Keratinocyte (primary cell): ENCODE measurements at regions not wholly inside any gene's neighbourhood (a gene's known extent, or its start where the extent isn't known, plus 50 kb on each side); places are given as distances from the start of the nearest gene placed in this dataset.

ENCODE experiments used
- EZH2 ChIP-seq: IDR thresholded peaks from one replicate; pipeline ENCODE4 v1.6.1; 2012; ENCODE audit warnings: inconsistent platforms, mild to moderate bottlenecking, low read length, moderate library complexity
- TF ChIP-seq, protein P1 (sequence below), 3 experiments: IDR thresholded peaks in 1 of 3; conservative IDR thresholded peaks in 1 of 3; optimal IDR thresholded peaks in 1 of 3; 2 replicates in 2 of 3; 3 replicates in 1 of 3; pipeline versions ENCODE3 to v1.5.1; 2011; ENCODE audit warnings: low read length in 3 of 3, mild to moderate bottlenecking in 3 of 3, moderate library complexity in 2 of 3, control low read depth in 1 of 3, inconsistent platforms in 1 of 3; ENCODE audit not compliant: insufficient read depth in 2 of 3; ENCODE audit errors: extremely low read depth in 1 of 3

DNA sequence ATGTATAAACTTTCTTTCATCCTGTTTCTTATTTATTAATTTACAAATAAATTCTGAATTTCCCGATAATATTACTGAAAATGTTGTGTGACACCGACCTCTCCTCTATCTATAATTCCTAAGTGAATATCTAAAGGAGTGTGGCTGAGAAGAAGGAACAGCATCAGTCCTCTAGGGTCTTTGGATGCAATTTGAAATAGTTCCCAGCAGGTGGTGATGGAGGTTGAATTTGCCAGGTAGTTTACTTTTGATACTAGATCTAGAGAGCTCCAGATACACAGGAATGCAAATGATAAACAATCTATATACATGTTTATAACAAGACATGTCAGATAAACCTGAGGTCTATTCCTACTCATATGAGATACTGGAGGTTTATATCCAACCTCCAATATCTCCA lies 305.4 kb downstream of the PCDH18 start:
- TF ChIP-seq, protein P1, sequence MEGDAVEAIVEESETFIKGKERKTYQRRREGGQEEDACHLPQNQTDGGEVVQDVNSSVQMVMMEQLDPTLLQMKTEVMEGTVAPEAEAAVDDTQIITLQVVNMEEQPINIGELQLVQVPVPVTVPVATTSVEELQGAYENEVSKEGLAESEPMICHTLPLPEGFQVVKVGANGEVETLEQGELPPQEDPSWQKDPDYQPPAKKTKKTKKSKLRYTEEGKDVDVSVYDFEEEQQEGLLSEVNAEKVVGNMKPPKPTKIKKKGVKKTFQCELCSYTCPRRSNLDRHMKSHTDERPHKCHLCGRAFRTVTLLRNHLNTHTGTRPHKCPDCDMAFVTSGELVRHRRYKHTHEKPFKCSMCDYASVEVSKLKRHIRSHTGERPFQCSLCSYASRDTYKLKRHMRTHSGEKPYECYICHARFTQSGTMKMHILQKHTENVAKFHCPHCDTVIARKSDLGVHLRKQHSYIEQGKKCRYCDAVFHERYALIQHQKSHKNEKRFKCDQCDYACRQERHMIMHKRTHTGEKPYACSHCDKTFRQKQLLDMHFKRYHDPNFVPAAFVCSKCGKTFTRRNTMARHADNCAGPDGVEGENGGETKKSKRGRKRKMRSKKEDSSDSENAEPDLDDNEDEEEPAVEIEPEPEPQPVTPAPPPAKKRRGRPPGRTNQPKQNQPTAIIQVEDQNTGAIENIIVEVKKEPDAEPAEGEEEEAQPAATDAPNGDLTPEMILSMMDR (optimal IDR thresholded peaks at IDR 0.05 in 1 of 3, IDR thresholded peaks at IDR 0.05 in 1 of 3, conservative IDR thresholded peaks at IDR 0.05 in 1 of 3; ENCODE audit: extremely low read depth in 1 of 3, insufficient read depth in 2 of 3, low read length in 3 of 3) = peak in 1 of 3 experiments; percentile 26
- TF ChIP-seq EZH2 = no peak
